Lower leg skin (tissue), 3 donors: ENCODE measurements at regions not wholly inside any gene's neighbourhood (a gene's known extent, or its start where the extent isn't known, plus 50 kb on each side); places are given as distances from the start of the nearest gene placed in this dataset.

ENCODE experiments used
- POLR2A ChIP-seq, 2 donors: fragments of 450-650 bp; IDR thresholded peaks; one replicate each; pipeline ENCODE4 v1.6.1; 2016 to 2017; ENCODE audit warnings: antibody characterized with exemption in 2 of 2, mild to moderate bottlenecking in 1 of 2, moderate library complexity in 1 of 2
- TF ChIP-seq, protein P1 (sequence below), 3 donors: fragments of 450-650 bp; IDR thresholded peaks; one replicate each; pipeline ENCODE4 v1.5.1; 2016; ENCODE audit warnings: antibody characterized with exemption in 3 of 3, mild to moderate bottlenecking in 3 of 3, moderate library complexity in 2 of 3

DNA sequence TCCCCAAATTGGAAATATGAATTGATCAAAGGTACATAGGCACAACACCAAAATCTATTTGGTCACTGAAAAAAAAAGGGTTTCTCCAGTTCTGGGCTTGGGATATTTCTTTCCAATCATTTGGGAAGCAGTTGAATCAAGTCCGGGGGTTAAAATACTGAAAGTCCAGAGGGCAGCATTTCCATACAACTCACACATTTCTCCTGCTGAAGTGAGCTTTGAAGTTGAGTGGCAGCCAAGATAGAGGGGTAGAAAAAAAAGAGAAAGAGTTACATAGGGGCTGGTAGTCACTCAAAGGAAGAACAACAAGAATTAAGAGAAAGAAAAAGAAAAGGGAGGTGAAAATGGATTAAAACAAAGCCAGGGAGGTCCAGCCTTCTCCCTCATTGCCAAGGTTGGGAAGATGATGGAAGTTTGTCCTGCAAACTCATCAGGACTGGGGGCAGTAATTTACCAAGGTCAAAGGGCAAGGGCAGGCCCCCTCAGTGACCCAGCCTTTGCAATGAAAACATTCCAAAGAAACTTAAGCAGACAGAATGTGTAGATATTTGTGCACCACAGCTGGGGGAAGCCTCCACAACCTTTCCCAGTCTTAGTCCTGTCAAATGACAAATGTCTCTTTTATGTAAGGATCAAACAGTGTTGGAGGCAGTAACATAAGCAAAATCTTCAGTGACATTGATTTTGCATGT lies 525.3 kb upstream of the JARID2 start:
- TF ChIP-seq POLR2A (IDR thresholded peaks at IDR 0.05): no peak
- TF ChIP-seq, protein P1, sequence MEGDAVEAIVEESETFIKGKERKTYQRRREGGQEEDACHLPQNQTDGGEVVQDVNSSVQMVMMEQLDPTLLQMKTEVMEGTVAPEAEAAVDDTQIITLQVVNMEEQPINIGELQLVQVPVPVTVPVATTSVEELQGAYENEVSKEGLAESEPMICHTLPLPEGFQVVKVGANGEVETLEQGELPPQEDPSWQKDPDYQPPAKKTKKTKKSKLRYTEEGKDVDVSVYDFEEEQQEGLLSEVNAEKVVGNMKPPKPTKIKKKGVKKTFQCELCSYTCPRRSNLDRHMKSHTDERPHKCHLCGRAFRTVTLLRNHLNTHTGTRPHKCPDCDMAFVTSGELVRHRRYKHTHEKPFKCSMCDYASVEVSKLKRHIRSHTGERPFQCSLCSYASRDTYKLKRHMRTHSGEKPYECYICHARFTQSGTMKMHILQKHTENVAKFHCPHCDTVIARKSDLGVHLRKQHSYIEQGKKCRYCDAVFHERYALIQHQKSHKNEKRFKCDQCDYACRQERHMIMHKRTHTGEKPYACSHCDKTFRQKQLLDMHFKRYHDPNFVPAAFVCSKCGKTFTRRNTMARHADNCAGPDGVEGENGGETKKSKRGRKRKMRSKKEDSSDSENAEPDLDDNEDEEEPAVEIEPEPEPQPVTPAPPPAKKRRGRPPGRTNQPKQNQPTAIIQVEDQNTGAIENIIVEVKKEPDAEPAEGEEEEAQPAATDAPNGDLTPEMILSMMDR (IDR thresholded peaks at IDR 0.05): no peak
